ENCODE measurements at regions not wholly inside any gene's neighbourhood (a gene's known extent, or its start where the extent isn't known, plus 50 kb on each side); places are given as distances from the start of the nearest gene placed in this dataset.
"Not testable (repeated sequence)": the region's sequence is repeated elsewhere in the genome, so short reads cannot be mapped to it uniquely, and the experiment has no call there.

DNA sequence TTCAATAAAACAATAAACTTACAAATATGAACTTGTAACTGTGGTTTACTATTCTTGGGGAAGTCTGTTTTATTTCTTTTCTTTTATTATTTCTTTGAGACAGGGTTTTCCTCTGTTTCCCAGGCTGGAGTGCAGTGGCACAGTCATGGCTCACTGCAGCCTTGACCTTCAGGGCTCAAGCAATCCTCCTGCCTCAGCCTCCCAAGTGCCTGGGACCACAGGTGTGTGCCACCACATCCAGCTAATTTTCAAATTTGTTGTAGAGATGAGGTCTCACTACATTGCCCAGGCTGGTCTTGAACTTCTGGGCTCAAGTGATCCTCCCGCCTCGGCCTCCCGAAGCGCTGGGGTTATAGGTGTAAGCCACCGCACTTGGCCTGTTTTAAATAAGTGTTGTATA is 343.4 kb downstream of the SOX9 start:
- DNase-seq (ENCODE audit: extremely low read depth, low read depth, low spot score): not testable (repeated sequence)

DNA sequence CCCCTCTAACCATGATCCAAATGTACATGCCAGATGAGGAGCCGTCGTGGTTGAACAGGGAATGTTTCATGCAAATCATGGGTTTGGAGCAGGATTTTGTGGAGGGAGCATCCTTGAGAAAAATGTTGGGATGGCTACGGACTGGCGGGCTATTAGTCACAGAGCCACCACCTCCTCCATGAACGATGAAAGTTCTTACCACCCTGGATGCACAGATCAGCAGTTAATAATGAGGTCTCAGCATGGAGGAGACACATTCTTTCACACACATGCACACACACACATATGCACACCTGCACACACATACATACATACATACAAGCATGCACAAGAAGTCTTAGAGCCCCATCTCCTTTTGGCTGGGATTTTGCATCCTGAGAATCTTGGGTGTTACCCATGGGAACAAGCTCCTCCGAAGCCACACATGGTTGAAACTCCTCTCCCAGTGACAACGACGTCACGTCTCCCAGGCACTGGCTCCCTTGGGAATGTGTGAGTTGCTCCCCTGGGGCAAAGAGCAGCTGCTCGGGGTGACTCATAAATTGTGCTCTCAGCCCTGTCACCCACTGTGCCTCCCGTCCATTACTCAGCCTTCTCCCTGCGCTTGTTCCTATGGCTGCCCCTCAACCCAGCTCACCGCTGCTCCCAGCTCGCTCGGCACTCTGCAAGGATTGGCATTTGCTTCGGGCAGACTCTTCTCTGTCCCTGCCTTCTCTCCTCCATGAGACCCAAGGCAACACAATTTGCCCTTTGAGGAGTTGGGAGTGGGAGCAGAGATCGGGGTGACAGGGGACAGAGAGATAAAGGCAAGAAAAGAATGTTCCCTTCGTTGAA is 344.6 kb downstream of the SOX9 start:
- DNase-seq (ENCODE audit: extremely low read depth, low read depth, low spot score): peak; percentile 2

DNA sequence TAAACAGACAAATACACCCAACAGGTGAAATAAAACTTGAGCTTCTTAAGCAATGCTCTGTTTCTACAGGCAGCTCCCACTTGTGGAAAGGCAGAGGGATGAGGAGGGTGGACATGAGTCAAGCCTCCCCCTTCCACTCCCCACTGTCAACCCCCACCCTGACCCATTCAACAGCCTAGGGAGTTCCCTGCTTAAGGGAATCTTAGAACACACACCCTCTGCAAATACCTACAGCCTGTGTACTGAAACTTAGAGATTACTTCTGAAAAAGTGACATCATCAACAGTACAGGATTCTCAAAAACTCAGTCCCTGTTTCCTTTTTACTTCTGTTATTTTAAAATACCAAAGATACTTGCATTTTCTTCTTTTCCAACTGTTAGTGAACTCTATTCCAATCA is 345.4 kb downstream of the SOX9 start:
- DNase-seq (ENCODE audit: extremely low read depth, low read depth, low spot score): no peak

- no peak for DNase-seq (ENCODE audit: extremely low read depth, low read depth, low spot score)
Measured at GRCh38 chr17:72466606-72467005, 345.8 kb downstream of the SOX9 start.

GRCh38 chr17:72467841-72468653 is 347.2 kb downstream of the SOX9 start:
- DNase-seq (ENCODE audit: extremely low read depth, low read depth, low spot score): no peak

- DNase-seq (ENCODE audit: extremely low read depth, low read depth, low spot score): no peak
Measured at GRCh38 chr17:72468841-72469240, 348.0 kb downstream of the SOX9 start.

DNA sequence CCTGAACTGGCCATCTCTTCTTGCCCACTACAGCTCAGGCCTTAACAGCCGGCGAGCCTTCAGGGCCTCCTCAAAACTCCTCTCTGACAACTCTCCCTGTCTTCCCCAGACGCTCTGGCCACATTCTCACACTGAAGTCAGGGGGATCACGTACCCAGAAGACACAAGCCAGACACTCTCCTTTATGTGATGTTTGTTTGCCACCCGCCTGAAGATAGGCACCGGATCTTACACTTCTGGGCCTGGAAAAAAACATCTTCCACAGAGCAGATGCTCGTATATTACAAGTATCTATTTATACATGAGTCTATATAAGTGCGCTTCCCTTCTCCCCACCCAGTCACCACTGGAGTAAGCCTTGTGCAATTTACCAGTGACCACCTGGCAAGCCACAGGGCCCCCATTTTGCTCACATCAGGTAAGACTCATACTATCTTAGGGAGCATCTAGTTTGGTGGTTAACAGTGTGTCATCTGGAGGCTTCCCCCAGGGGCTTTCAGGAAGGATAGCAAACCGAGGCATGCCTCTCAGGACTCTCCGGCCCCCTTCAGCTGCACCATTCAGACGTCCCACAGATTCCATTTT is 349.4 kb downstream of the SOX9 start:
- no peak for DNase-seq (ENCODE audit: extremely low read depth, low read depth, low spot score)

- DNase-seq (ENCODE audit: extremely low read depth, low read depth, low spot score): no peak
Measured at GRCh38 chr17:72470734-72471133, 349.9 kb downstream of the SOX9 start.

- DNase-seq (ENCODE audit: extremely low read depth, low read depth, low spot score): no peak
Measured at GRCh38 chr17:72471296-72471695, 350.5 kb downstream of the SOX9 start.

GRCh38 chr17:72472106-72472505 is 351.3 kb downstream of the SOX9 start:
- DNase-seq (ENCODE audit: extremely low read depth, low read depth, low spot score): no peak

- DNase-seq (ENCODE audit: extremely low read depth, low read depth, low spot score): not testable (repeated sequence)
Measured at GRCh38 chr17:72472853-72473390, 352.1 kb downstream of the SOX9 start.

DNA sequence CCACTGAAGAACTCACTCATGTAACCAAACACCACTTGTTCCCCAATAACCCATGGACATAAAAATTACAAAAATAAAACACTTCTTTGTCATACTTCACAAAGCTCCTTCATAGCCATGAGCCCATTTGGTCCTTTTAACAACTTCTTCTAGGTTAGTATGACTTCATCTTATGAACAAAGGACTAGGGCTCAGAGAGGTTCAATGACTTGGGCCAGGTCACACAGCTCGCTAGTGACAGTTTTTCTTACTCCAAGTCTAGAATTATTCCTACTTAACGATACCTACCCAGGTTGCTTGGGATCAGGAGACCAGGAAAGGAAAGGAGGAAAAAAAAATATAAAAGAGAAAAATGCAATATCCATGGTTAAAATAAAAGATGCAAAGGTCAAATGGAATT is 353.4 kb downstream of the SOX9 start:
- DNase-seq (ENCODE audit: extremely low read depth, low read depth, low spot score): no peak

DNA sequence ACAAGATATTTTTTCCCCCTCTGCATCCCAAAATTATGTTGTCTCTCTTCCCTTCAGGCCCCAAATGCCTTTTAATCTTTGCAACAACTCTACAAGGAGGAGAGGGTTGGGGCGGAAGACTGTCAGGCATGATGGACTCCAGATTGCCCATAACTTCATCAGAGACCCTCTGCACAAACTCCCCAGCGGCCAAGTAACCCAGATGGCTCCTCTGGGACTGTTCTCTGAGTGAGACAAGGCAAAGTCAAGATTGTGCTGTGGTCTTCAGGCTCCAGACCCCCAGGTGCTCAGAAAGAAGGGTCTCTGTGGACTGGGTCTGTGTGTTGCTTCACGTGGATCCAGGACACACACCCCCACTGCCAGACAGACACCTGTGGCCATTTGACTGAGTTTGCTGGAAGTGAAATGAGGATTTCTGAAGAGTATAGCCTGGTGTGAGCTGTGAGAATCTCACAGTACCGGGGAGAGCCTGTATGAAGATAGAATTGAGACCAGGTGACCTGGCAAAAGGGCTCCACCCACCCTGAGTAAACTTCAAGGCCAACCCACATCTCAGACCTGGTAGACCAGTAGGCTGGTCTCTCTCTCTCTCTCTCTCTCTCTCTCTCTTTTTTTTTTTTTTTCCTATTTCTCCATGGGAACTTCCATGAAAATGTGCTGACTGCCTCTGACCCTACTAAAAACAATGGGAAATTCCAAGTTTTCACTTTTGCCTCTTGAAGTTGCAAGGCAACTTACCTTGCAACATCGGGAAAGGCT is 354.1 kb downstream of the SOX9 start:
- no peak for DNase-seq (ENCODE audit: extremely low read depth, low read depth, low spot score)

- DNase-seq (ENCODE audit: extremely low read depth, low read depth, low spot score): no peak
Measured at GRCh38 chr17:72476134-72476533, 355.3 kb downstream of the SOX9 start.

DNA sequence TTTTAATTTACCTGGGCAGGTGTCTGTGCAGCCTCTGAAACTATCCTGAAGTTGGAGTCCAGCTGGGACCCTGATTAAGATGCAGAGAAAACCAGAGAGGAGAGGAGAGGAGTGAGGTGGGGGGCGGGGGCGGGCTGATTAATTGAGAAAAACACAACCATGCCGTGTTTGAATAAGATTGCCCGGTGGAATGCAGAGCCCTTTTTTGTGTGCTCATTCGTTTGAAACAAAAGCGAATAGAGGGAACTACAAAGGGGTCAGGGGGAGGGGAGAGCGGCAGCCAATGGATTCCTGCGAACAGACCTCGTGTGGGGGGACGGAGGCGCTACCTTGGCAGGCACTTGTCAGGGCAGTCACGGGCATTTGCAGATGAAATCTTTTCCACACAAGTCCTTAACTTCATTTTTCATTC is 355.8 kb downstream of the SOX9 start:
- no peak for DNase-seq (ENCODE audit: extremely low read depth, low read depth, low spot score)

GRCh38 chr17:72477491-72477890 is 356.7 kb downstream of the SOX9 start:
- no peak for DNase-seq (ENCODE audit: extremely low read depth, low read depth, low spot score)

DNA sequence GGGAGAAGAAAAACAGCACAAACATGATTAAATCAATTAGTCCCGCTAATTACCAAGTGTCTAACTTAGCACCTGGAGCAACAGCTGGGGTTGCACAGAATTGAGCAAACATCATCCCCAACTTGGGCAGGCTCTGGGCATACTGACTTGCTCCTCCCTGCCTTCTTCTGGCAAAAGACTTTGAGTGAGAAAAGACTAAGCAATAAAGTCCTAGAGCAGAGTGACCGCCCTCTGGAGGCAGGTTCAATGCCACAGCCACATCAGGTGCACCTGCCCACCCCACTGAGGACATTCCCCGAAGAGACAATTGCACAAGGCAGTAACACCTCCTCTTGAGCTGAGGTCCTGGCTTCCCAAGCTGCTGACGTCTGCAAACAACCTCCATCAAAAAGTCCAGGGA is 358.3 kb downstream of the SOX9 start:
- no peak for DNase-seq (ENCODE audit: extremely low read depth, low read depth, low spot score)

DNA sequence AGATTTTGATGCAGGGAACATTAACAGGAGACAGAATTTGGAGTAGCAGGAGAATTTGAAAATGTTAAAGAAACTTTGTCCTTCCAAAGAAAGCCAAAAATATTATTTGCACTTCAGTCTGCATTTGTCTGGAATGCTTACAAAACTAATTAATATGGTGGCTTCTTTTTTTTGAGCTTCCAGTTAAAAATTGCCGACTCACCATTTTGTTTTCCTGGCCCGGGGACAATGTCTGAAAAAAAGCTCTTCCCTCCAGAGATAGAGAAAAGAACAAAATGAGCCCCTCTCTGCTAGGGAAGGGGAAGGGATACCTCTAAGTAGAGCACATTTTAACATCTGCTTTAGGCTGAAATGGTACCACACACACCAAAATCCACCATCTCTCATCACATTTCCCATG is 360.8 kb downstream of the SOX9 start:
- DNase-seq (ENCODE audit: extremely low read depth, low read depth, low spot score): no peak

DNA sequence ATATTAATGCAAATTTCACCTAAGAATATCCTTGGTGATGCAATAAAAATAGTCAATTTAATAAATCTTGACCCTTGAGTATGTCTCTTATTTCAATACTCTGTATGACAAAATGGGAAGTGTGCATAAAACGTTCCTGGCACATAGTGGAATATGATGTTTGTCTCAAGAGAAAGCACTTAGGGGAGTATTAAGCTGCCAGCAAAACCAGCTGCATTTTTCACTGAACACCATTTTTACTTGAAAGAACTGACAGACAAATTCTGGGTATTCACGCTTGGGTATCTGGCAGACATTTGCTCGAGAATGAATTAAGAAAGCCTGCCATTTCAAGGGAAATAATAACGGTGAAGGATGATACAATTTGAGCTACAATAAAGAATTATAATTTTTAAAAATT is 364.8 kb downstream of the SOX9 start:
- DNase-seq (ENCODE audit: extremely low read depth, low read depth, low spot score): no peak

- DNase-seq (ENCODE audit: extremely low read depth, low read depth, low spot score): no peak
Measured at GRCh38 chr17:72486806-72487205, 366.0 kb downstream of the SOX9 start.
